ENCODE measurements at regions not wholly inside any gene's neighbourhood (a gene's known extent, or its start where the extent isn't known, plus 50 kb on each side); places are given as distances from the start of the nearest gene placed in this dataset.

- intact Hi-C loops (cut with micrococcal nuclease): no loop called here
- H3K27ac Mint-ChIP-seq: no peak overlapping the region
Measured at GRCh38 chr13:68846663-68847062, 1261.0 kb upstream of the ATXN8OS start.

GRCh38 chr13:68834375-68834774 lies 1273.3 kb upstream of the ATXN8OS start:
- H3K9me3 Mint-ChIP-seq: peaks cover 22% of the 10 kb centered on the region
- intact Hi-C loops (cut with micrococcal nuclease): no loop called here
- no peak overlapping the region for H3K4me3 Mint-ChIP-seq
- no peaks in the 10 kb centered on the region for H3K27me3 Mint-ChIP-seq
- no peaks in the 10 kb centered on the region for H3K36me3 Mint-ChIP-seq (ENCODE audit: low read depth)
- no peaks in the 10 kb centered on the region for H3K4me1 Mint-ChIP-seq (ENCODE audit: low read depth)
- H3K27ac Mint-ChIP-seq: no peak overlapping the region

More at GRCh38 chr13:68846663-68847062, 1261.0 kb upstream of the ATXN8OS start:
- no peaks in the 10 kb centered on the region for H3K36me3 Mint-ChIP-seq (ENCODE audit: low read depth)
- H3K9me3 Mint-ChIP-seq: peaks cover 41% of the 10 kb centered on the region
- H3K4me1 Mint-ChIP-seq (ENCODE audit: low read depth): no peaks in the 10 kb centered on the region
- H3K27me3 Mint-ChIP-seq: no peaks in the 10 kb centered on the region
- H3K4me3 Mint-ChIP-seq: no peak overlapping the region

DNA sequence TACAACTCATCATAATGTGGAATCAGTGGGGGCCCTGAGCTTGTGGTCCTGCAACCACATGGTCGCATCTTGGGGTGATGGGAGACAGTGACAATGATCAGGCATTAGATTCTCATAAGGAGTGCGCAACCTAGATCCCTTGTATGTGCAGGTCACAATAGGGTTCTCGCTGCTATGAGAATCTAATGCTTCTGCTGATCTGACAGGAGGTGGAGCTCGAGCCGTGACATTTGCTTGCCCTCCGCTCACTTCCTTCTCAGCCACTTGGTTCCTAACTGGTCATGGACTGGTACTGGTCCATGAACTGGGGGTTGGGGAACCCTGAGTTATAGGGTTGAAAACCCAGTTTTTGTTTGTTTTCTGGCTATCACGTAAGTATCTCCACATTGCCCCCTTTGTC lies 1290.9 kb upstream of the ATXN8OS start:
- peaks cover 32% of the 10 kb centered on the region for H3K9me3 Mint-ChIP-seq
- no peaks in the 10 kb centered on the region for H3K4me1 Mint-ChIP-seq (ENCODE audit: low read depth)
- H3K4me3 Mint-ChIP-seq: no peak overlapping the region
- H3K27me3 Mint-ChIP-seq: no peaks in the 10 kb centered on the region
- H3K36me3 Mint-ChIP-seq (ENCODE audit: low read depth): no peaks in the 10 kb centered on the region
- intact Hi-C loops (cut with micrococcal nuclease): no loop called here
- no peak overlapping the region for H3K27ac Mint-ChIP-seq

GRCh38 chr13:68813180-68813796 lies 1294.3 kb upstream of the ATXN8OS start:
- H3K36me3 Mint-ChIP-seq (ENCODE audit: low read depth): no peaks in the 10 kb centered on the region
- intact Hi-C loops (cut with micrococcal nuclease): no loop called here
- H3K4me1 Mint-ChIP-seq (ENCODE audit: low read depth): no peaks in the 10 kb centered on the region
- H3K9me3 Mint-ChIP-seq: peaks cover 6% of the 10 kb centered on the region
- no peaks in the 10 kb centered on the region for H3K27me3 Mint-ChIP-seq
- H3K27ac Mint-ChIP-seq: no peak overlapping the region
- H3K4me3 Mint-ChIP-seq: no peak overlapping the region

DNA sequence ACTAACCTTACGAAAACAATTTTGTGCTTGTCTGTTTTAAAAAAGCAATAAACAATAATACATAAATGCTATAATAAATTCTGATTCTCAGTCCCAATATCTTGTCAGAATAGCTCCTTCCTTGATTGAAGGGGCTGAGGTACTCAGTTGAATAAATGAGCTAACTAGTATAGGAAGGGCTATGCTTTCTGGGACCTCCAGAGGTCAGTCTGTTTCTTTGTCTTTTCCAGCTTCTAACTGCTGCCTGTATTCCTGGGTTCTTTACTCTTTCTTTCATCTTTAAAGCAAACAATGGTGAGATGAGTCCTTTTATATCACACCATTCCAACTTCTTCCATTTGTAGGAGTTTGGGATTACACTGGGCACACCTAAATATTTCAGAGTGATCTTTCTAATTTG lies 1297.0 kb upstream of the ATXN8OS start:
- Mint-ChIP-seq H3K4me3 (no peak overlapping the region), H3K27ac (no peak overlapping the region), H3K4me1 (ENCODE audit: low read depth) (no peaks in the 10 kb centered on the region), H3K36me3 (ENCODE audit: low read depth) (no peaks in the 10 kb centered on the region), H3K9me3 (no peaks in the 10 kb centered on the region), H3K27me3 (no peaks in the 10 kb centered on the region)
- intact Hi-C loops (cut with micrococcal nuclease): no loop called here

DNA sequence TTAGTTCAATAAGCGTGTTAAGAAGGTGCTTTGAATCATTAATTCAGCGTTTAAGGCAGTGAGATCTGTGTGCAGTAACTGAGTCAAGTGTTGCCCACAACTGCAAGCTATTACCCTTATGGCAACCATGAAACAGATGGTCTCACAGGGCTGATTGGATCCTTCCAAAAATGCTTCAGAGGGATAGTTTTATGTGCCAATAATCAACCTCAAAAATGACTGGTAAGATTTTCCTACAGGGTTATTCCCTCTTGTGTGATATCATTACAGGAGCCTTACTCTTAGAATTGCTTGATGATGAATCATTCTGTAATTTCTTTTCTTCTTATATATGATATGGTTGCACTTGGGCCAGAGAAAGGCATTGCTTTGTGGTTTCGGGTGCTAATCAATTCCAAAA lies 1299.2 kb upstream of the ATXN8OS start:
- no peaks in the 10 kb centered on the region for H3K4me1 Mint-ChIP-seq (ENCODE audit: low read depth)
- H3K9me3 Mint-ChIP-seq: no peaks in the 10 kb centered on the region
- intact Hi-C loops (cut with micrococcal nuclease): no loop called here
- no peak overlapping the region for H3K27ac Mint-ChIP-seq
- no peaks in the 10 kb centered on the region for H3K27me3 Mint-ChIP-seq
- H3K36me3 Mint-ChIP-seq (ENCODE audit: low read depth): no peaks in the 10 kb centered on the region
- H3K4me3 Mint-ChIP-seq: no peak overlapping the region

- Mint-ChIP-seq H3K4me3 (no peak overlapping the region), H3K27ac (no peak overlapping the region), H3K36me3 (ENCODE audit: low read depth) (no peaks in the 10 kb centered on the region), H3K27me3 (no peaks in the 10 kb centered on the region), H3K4me1 (ENCODE audit: low read depth) (no peaks in the 10 kb centered on the region), H3K9me3 (no peaks in the 10 kb centered on the region)
- intact Hi-C loops (cut with micrococcal nuclease): no loop called here
Measured at GRCh38 chr13:68806125-68806524, 1301.5 kb upstream of the ATXN8OS start.

- Mint-ChIP-seq H3K4me1 (ENCODE audit: low read depth) (no peaks in the 10 kb centered on the region), H3K9me3 (peaks cover 42% of the 10 kb centered on the region), H3K27me3 (no peaks in the 10 kb centered on the region), H3K27ac (no peak overlapping the region), H3K4me3 (no peak overlapping the region), H3K36me3 (ENCODE audit: low read depth) (no peaks in the 10 kb centered on the region)
- intact Hi-C loops (cut with micrococcal nuclease): no loop called here
Measured at GRCh38 chr13:68784275-68784674, 1323.4 kb upstream of the ATXN8OS start.

GRCh38 chr13:68759617-68760016 lies 1348.0 kb upstream of the ATXN8OS start:
- no peaks in the 10 kb centered on the region for H3K27me3 Mint-ChIP-seq
- intact Hi-C loops (cut with micrococcal nuclease): no loop called here
- H3K27ac Mint-ChIP-seq: no peak overlapping the region
- H3K36me3 Mint-ChIP-seq (ENCODE audit: low read depth): no peaks in the 10 kb centered on the region
- H3K9me3 Mint-ChIP-seq: peaks cover 12% of the 10 kb centered on the region
- H3K4me3 Mint-ChIP-seq: no peak overlapping the region
- no peaks in the 10 kb centered on the region for H3K4me1 Mint-ChIP-seq (ENCODE audit: low read depth)

GRCh38 chr13:68749796-68750195 lies 1357.8 kb upstream of the ATXN8OS start:
- Mint-ChIP-seq H3K27ac (no peak overlapping the region), H3K36me3 (ENCODE audit: low read depth) (no peaks in the 10 kb centered on the region), H3K27me3 (no peaks in the 10 kb centered on the region), H3K4me3 (no peak overlapping the region), H3K9me3 (peaks cover 18% of the 10 kb centered on the region), H3K4me1 (ENCODE audit: low read depth) (no peaks in the 10 kb centered on the region)
- intact Hi-C loops (cut with micrococcal nuclease): no loop called here

GRCh38 chr13:68748038-68748437 lies 1359.6 kb upstream of the ATXN8OS start:
- Mint-ChIP-seq H3K4me3 (no peak overlapping the region), H3K36me3 (ENCODE audit: low read depth) (no peaks in the 10 kb centered on the region), H3K27ac (no peak overlapping the region), H3K9me3 (peaks cover 9% of the 10 kb centered on the region), H3K27me3 (no peaks in the 10 kb centered on the region), H3K4me1 (ENCODE audit: low read depth) (no peaks in the 10 kb centered on the region)
- intact Hi-C loops (cut with micrococcal nuclease): no loop called here

DNA sequence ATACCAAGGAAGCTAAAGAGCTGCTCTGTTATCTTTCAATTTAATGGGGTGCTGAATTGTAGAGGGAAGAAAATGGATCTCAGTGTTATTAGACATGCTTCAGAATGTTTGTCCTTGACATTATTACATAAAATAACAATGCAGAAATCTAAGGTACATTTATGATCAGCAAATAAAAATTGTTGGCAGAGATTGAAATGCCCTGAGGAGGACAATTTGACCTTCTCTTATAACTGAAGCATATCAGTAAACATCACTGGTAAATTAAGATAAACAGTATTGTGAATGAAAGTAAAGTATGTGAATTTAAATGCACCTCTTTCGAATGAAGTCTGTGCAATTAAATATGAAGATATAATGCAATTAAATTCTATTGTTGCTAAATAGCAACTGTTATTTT lies 1362.1 kb upstream of the ATXN8OS start:
- intact Hi-C loops (cut with micrococcal nuclease): no loop called here
- Mint-ChIP-seq H3K36me3 (ENCODE audit: low read depth) (no peaks in the 10 kb centered on the region), H3K4me3 (no peak overlapping the region), H3K9me3 (peaks cover 9% of the 10 kb centered on the region), H3K27ac (no peak overlapping the region), H3K27me3 (no peaks in the 10 kb centered on the region), H3K4me1 (ENCODE audit: low read depth) (no peaks in the 10 kb centered on the region)

GRCh38 chr13:68736961-68737360 lies 1370.7 kb upstream of the ATXN8OS start:
- Mint-ChIP-seq H3K4me3 (no peak overlapping the region), H3K36me3 (ENCODE audit: low read depth) (no peaks in the 10 kb centered on the region), H3K27me3 (no peaks in the 10 kb centered on the region), H3K9me3 (peaks cover 3% of the 10 kb centered on the region), H3K27ac (no peak overlapping the region), H3K4me1 (ENCODE audit: low read depth) (no peaks in the 10 kb centered on the region)
- intact Hi-C loops (cut with micrococcal nuclease): no loop called here

DNA sequence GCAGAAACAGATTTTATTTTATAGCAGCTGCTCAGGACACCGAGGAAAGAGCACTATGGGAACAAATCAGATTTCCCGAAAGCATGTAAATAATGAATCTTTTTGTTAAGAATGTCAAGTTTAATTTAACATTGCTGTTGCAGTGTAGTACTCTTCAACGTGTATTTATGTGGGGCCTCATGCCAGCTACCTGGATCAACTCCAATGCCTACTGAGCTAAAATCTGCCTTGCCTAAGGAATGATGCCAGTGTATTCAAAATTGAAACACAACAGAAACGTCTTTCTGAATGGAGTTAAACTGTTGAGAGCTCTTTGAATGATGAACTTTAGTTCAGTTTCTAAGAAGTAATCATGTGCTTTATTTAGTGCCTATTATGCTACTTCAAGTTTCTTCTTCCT lies 1379.8 kb upstream of the ATXN8OS start:
- Mint-ChIP-seq H3K4me1 (ENCODE audit: low read depth) (no peaks in the 10 kb centered on the region), H3K27me3 (no peaks in the 10 kb centered on the region), H3K9me3 (peaks cover 22% of the 10 kb centered on the region), H3K36me3 (ENCODE audit: low read depth) (no peaks in the 10 kb centered on the region), H3K4me3 (no peak overlapping the region), H3K27ac (no peak overlapping the region)
- intact Hi-C loops (cut with micrococcal nuclease): no loop called here

DNA sequence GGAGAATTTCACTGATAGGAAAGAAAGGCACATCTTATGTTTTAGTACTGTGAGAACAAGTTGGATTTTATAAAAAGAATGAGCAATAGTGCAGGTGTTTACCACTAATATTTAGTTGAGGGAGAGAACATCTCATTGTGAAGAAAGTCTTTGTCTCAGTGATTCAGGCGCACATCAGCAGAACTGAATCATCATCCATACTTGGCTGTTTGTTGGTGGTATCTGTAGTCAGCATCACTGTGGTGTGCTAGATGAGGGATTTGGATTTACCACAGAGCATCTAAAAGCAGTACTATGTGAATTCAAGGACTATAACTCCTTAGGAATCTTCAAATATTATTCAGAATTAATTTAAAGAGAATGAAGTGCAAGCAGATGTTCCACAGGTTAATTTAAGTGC lies 1380.5 kb upstream of the ATXN8OS start:
- no peaks in the 10 kb centered on the region for H3K4me1 Mint-ChIP-seq (ENCODE audit: low read depth)
- H3K9me3 Mint-ChIP-seq: peaks cover 20% of the 10 kb centered on the region
- H3K36me3 Mint-ChIP-seq (ENCODE audit: low read depth): no peaks in the 10 kb centered on the region
- H3K4me3 Mint-ChIP-seq: no peak overlapping the region
- H3K27me3 Mint-ChIP-seq: no peaks in the 10 kb centered on the region
- intact Hi-C loops (cut with micrococcal nuclease): no loop called here
- H3K27ac Mint-ChIP-seq: no peak overlapping the region
